ENCODE measurements at regions not wholly inside any gene's neighbourhood (a gene's known extent, or its start where the extent isn't known, plus 50 kb on each side); places are given as distances from the start of the nearest gene placed in this dataset.
"Not testable (repeated sequence)": the region's sequence is repeated elsewhere in the genome, so short reads cannot be mapped to it uniquely, and the experiment has no call there.

GRCh38 chr12:69044887-69045286 lies 111.9 kb upstream of the CPM start:
- no peak overlapping the region for H3K4me3 ChIP-seq (ENCODE audit: low read depth, low read length)
- no peak for TF ChIP-seq CTCF (IDR thresholded peaks at IDR 0.05; ENCODE audit: low read depth, low read length, missing control alignments)

GRCh38 chr12:69045430-69045829 lies 112.5 kb upstream of the CPM start:
- H3K27ac ChIP-seq: no peak overlapping the region
- no peak for DNase-seq
- H3K27me3 ChIP-seq (replicated peaks): no peaks in the 10 kb centered on the region
- in situ Hi-C loops (cut with HindIII; ENCODE audit: low pct_ligation_motif_present, low sequenced_read_pairs): no loop called here
- TF ChIP-seq CTCF (IDR thresholded peaks at IDR 0.05; ENCODE audit: low read depth, low read length, missing control alignments): no peak
- no peak overlapping the region for H3K4me3 ChIP-seq (ENCODE audit: low read depth, low read length)
- no peaks in the 10 kb centered on the region for H3K36me3 ChIP-seq (replicated peaks)

More at GRCh38 chr12:69044887-69045286, 111.9 kb upstream of the CPM start:
- no peak overlapping the region for H3K27ac ChIP-seq
- in situ Hi-C loops (cut with HindIII; ENCODE audit: low pct_ligation_motif_present, low sequenced_read_pairs): no loop called here
- no peaks in the 10 kb centered on the region for H3K36me3 ChIP-seq (replicated peaks)
- no peak for DNase-seq
- no peaks in the 10 kb centered on the region for H3K27me3 ChIP-seq (replicated peaks)

GRCh38 chr12:69046363-69046762 lies 113.4 kb upstream of the CPM start:
- no peak for TF ChIP-seq CTCF (IDR thresholded peaks at IDR 0.05; ENCODE audit: low read depth, low read length, missing control alignments)
- Histone ChIP-seq H3K27ac (no peak overlapping the region), H3K36me3 (replicated peaks) (no peaks in the 10 kb centered on the region), H3K4me3 (ENCODE audit: low read depth, low read length) (no peak overlapping the region), H3K27me3 (replicated peaks) (no peaks in the 10 kb centered on the region)
- DNase-seq: no peak
- in situ Hi-C loops (cut with HindIII; ENCODE audit: low pct_ligation_motif_present, low sequenced_read_pairs): no loop called here

- H3K36me3 ChIP-seq (replicated peaks): no peaks in the 10 kb centered on the region
- no peaks in the 10 kb centered on the region for H3K27me3 ChIP-seq (replicated peaks)
- in situ Hi-C loops (cut with HindIII; ENCODE audit: low pct_ligation_motif_present, low sequenced_read_pairs): no loop called here
- TF ChIP-seq CTCF (IDR thresholded peaks at IDR 0.05; ENCODE audit: low read depth, low read length, missing control alignments): no peak
- no peak for DNase-seq
- no peak overlapping the region for H3K27ac ChIP-seq
- H3K4me3 ChIP-seq (ENCODE audit: low read depth, low read length): no peak overlapping the region
Measured at GRCh38 chr12:69046920-69047319, 113.9 kb upstream of the CPM start.

- no peaks in the 10 kb centered on the region for H3K36me3 ChIP-seq (replicated peaks)
- H3K4me3 ChIP-seq (ENCODE audit: low read depth, low read length): no peak overlapping the region
- TF ChIP-seq CTCF (IDR thresholded peaks at IDR 0.05; ENCODE audit: low read depth, low read length, missing control alignments): no peak
- H3K27ac ChIP-seq: no peak overlapping the region
- DNase-seq: no peak
- no peaks in the 10 kb centered on the region for H3K27me3 ChIP-seq (replicated peaks)
- in situ Hi-C loops (cut with HindIII; ENCODE audit: low pct_ligation_motif_present, low sequenced_read_pairs): no loop called here
Measured at GRCh38 chr12:69047990-69048389, 115.0 kb upstream of the CPM start.

GRCh38 chr12:69049855-69050254 lies 116.9 kb upstream of the CPM start:
- not testable (repeated sequence) for H3K27me3 ChIP-seq (replicated peaks); H3K4me3 ChIP-seq (ENCODE audit: low read depth, low read length); H3K36me3 ChIP-seq (replicated peaks); DNase-seq; H3K27ac ChIP-seq
- in situ Hi-C loops (cut with HindIII; ENCODE audit: low pct_ligation_motif_present, low sequenced_read_pairs): loop anchor here (25.0 kb wide), 1 partner anchor 188 kb away; no protein-coding TSS in a partner anchor

All from brain microvascular endothelial cell (primary cell).